Immature natural killer cell (primary cell): ENCODE measurements at regions not wholly inside any gene's neighbourhood (a gene's known extent, or its start where the extent isn't known, plus 50 kb on each side); places are given as distances from the start of the nearest gene placed in this dataset.

Experiments
- DNase-seq, 3 donors: peaks; one replicate each; pipeline ENCODE4 v3.0.0; 2022; ENCODE audit warnings: mixed read lengths in 1 of 3
- H3K27ac Mint-ChIP-seq, 6 donors: one replicate each; pipeline ENCODE4 v1.8.0; 2020; ENCODE audit warnings: mixed read lengths in 6 of 6, mild to moderate bottlenecking in 5 of 6, inconsistent platforms in 4 of 6, moderate library complexity in 3 of 6
- H3K27me3 Mint-ChIP-seq, 3 donors: one replicate each; pipeline ENCODE4 v1.8.0; 2020 to 2021; ENCODE audit warnings: low read depth in 3 of 3, mild to moderate bottlenecking in 3 of 3, mixed read lengths in 3 of 3, moderate library complexity in 3 of 3, inconsistent platforms in 1 of 3
- H3K36me3 Mint-ChIP-seq, 3 donors: one replicate each; pipeline ENCODE4 v1.8.0; 2020; ENCODE audit warnings: mixed read lengths in 3 of 3, inconsistent platforms in 2 of 3, mild to moderate bottlenecking in 2 of 3
- H3K4me1 Mint-ChIP-seq, 2 donors: one replicate each; pipeline ENCODE4 v1.8.0; 2020; ENCODE audit warnings: inconsistent platforms in 2 of 2, mild to moderate bottlenecking in 2 of 2, mixed read lengths in 2 of 2, moderate library complexity in 1 of 2
- H3K4me3 Mint-ChIP-seq, 5 donors: one replicate each; pipeline ENCODE4 v1.8.0; 2020; ENCODE audit warnings: mild to moderate bottlenecking in 5 of 5, mixed read lengths in 5 of 5, inconsistent platforms in 3 of 5, moderate library complexity in 3 of 5
- H3K9me3 Mint-ChIP-seq, 6 donors: one replicate each; pipeline ENCODE4 v1.8.0; 2020; ENCODE audit warnings: mild to moderate bottlenecking in 6 of 6, mixed read lengths in 6 of 6, inconsistent platforms in 4 of 6, moderate library complexity in 3 of 6

DNA sequence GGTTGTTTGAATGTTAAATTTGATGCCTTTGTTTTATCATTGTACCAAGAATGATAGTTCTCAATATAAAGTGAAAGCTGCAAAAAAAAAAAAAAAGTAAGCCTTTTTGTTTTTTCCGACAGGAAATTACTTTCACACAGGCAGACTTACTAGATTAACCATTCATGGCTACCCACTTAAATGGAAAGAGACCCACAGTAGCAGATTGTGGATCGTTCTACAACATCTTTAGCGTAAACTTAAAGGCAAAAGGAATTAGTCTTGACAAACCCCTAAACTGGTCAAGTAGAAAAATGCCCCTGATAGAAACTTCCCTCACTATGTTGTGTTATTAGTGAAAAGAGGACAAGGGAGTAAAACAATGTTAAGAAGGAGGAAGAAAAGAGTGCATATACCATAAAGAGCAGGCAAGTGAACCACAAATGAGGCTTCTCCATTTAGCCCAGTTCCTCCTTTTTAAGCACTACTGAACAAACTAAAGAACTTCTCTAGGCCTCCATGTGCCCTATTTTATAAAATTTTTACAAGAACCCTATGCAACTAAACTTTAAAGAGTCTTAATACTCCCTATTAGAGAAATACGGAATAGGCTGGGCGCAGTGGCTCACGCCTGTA, 1560.3 kb downstream of the MRPL39 start:
- peaks cover 0 to 2% (median 2%) of the 10 kb centered on the region in 3 donors for H3K27me3 Mint-ChIP-seq
- H3K27ac Mint-ChIP-seq: peak overlapping the region in 2 of 6 donors; percentile 64 to 69
- peak overlapping the region in 4 of 5 donors; percentile 35 to 72 (median 38) for H3K4me3 Mint-ChIP-seq
- H3K36me3 Mint-ChIP-seq: no peaks in the 10 kb centered on the region
- peaks cover 3 to 19% of the 10 kb centered on the region in 2 donors for H3K4me1 Mint-ChIP-seq
- no peak for DNase-seq
- H3K9me3 Mint-ChIP-seq: peaks cover 0 to 6% (median 0%) of the 10 kb centered on the region in 6 donors

DNA sequence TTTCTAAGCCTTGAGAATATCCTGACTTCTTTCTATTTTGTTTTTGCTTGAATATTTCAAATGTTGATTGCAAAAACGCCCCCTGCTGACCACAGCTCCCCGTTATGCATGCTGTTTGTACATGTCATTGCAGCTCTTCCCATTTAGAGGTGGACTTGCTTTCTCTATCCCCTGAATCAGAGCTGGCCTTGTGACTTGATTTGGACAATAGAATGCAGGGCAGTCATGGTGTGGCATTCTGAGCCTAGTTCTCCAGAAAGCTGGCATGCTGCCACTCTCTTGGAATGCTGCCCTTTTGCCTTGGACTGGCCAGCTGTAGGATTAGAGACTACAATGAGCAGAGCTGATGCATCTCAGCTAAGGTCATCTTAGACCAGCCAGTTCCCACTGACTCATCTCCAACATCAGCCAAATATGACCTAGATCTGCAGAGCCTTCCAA, 1561.5 kb downstream of the MRPL39 start:
- Mint-ChIP-seq H3K36me3 (no peaks in the 10 kb centered on the region), H3K27me3 (peaks cover 0 to 2% (median 2%) of the 10 kb centered on the region in 3 donors), H3K4me3 (no peak overlapping the region), H3K27ac (no peak overlapping the region), H3K9me3 (peaks cover 0 to 6% (median 0%) of the 10 kb centered on the region in 6 donors), H3K4me1 (peaks cover 3 to 19% of the 10 kb centered on the region in 2 donors)
- DNase-seq: peak in 2 of 3 donors; percentile 3 to 5

DNA sequence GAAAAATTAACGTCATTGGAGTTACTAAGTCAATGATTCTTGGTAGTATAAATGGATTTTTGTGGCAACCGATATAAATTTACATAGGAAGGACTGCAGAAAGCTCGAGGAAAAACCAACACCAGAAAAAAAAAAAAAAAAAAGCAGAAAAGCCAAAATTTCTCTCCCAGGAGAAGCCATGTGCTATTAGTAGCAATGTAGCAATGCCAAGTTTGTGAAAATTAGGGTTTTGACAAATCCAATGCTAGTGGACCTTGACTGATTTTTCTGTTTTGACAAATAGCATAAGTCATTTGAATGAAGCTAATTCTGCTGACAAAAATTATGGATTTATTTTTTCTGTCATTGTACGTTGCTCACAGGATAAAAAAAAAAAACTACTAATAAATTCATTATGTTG, 1561.9 kb downstream of the MRPL39 start:
- Mint-ChIP-seq H3K4me3 (no peak overlapping the region), H3K27ac (no peak overlapping the region), H3K9me3 (peaks cover 0 to 6% (median 1%) of the 10 kb centered on the region in 6 donors), H3K27me3 (peaks cover 0 to 2% (median 2%) of the 10 kb centered on the region in 3 donors), H3K4me1 (peaks cover 3 to 19% of the 10 kb centered on the region in 2 donors), H3K36me3 (no peaks in the 10 kb centered on the region)
- no peak for DNase-seq

DNA sequence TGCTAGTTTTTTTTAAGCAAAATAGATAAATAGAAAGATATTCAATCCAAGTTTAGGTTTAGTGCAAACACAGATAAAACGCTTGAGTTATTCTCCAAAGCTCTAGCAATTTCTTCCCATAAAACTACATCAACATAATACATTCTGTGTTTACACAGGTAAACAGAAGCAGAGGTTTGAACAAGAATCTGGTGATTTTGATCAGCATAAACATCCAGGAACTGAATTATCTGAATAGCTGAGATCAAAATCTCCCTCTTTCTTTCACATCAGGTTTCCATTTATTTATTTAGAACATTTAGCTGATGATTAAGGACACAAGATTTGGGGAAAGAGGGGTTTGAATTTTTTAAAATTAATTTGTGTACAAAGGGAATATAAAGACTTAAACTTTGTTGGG, 1564.6 kb downstream of the MRPL39 start:
- H3K4me1 Mint-ChIP-seq: peaks cover 3 to 19% of the 10 kb centered on the region in 2 donors
- H3K9me3 Mint-ChIP-seq: peaks cover 0 to 7% (median 1%) of the 10 kb centered on the region in 6 donors
- no peaks in the 10 kb centered on the region for H3K36me3 Mint-ChIP-seq
- H3K27me3 Mint-ChIP-seq: peaks cover 0 to 2% (median 2%) of the 10 kb centered on the region in 3 donors
- H3K27ac Mint-ChIP-seq: no peak overlapping the region
- H3K4me3 Mint-ChIP-seq: no peak overlapping the region
- no peak for DNase-seq

DNA sequence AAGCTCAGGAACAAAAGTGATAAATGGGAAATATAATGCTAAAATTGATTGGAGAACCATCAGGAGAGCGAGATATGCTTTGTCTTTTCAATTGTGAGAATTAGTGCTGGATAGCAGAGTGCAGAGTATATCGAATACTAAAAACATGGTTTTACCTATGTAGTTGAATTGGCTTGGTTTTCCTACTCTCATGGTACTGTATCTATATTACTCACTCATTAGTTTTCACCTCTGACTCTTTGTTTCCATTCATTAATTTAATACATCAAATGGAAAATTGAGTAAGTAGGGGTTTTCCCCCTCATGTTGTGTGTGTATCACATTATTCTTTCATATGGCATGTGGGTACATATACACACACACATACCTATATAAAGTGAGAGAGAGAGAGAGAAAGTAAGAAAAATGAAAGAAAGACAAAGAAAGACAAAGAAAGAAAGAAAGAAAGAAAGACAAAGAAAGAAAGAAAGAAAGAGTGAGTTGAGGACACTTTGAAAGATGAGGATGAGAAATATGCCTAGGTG, 1574.5 kb downstream of the MRPL39 start:
- H3K9me3 Mint-ChIP-seq: peaks cover 0 to 36% (median 8%) of the 10 kb centered on the region in 6 donors
- H3K36me3 Mint-ChIP-seq: peaks cover 0 to 3% (median 0%) of the 10 kb centered on the region in 3 donors
- no peaks in the 10 kb centered on the region for H3K27me3 Mint-ChIP-seq
- H3K27ac Mint-ChIP-seq: no peak overlapping the region
- H3K4me3 Mint-ChIP-seq: no peak overlapping the region
- DNase-seq: no peak
- H3K4me1 Mint-ChIP-seq: no peaks in the 10 kb centered on the region

DNA sequence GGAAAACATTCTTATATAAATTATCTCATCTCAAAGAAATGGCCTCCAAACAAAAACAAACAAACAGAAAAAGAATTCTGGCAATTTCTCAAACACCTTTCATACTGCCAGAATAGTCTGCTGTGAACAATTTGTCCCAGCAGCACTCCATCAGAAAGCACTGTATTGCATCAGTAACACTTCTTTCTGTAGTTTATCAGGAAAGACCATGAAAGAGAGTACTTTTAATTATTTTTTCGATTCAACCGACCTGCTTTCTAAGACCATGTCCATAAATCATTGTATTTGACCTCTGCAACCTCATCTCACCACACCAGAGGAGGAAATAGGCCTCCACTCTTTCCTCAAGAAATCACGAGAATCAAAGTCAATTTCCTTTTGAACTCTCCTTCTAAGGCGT, 1579.9 kb downstream of the MRPL39 start:
- no peak overlapping the region for H3K4me3 Mint-ChIP-seq
- no peak overlapping the region for H3K27ac Mint-ChIP-seq
- H3K4me1 Mint-ChIP-seq: no peaks in the 10 kb centered on the region
- no peaks in the 10 kb centered on the region for H3K36me3 Mint-ChIP-seq
- no peaks in the 10 kb centered on the region for H3K27me3 Mint-ChIP-seq
- H3K9me3 Mint-ChIP-seq: peaks cover 0 to 9% (median 2%) of the 10 kb centered on the region in 6 donors
- no peak for DNase-seq

DNA sequence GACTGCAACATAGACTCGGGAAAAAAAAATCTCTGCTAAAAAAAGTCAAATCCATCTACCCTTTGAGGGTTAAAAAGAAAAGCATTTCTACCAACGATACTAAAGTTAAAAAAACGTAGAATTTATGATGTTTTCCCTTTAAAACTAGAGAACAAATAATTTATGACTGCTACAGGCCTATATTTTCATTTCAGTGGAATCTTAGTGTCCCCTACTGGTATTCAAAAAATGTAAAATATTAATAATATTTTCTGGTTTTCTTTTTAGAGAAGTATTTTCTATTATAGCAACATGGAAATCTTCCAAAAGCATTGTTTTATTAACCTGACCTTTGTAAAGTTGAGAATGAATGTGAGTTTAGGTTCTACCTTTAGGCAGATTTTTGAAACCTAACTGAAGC, 1582.2 kb downstream of the MRPL39 start:
- Mint-ChIP-seq H3K36me3 (no peaks in the 10 kb centered on the region), H3K4me3 (no peak overlapping the region), H3K9me3 (peaks cover 0 to 18% (median 7%) of the 10 kb centered on the region in 6 donors), H3K4me1 (no peaks in the 10 kb centered on the region), H3K27me3 (peaks cover 0 to 2% (median 0%) of the 10 kb centered on the region in 3 donors), H3K27ac (no peak overlapping the region)
- DNase-seq: no peak

DNA sequence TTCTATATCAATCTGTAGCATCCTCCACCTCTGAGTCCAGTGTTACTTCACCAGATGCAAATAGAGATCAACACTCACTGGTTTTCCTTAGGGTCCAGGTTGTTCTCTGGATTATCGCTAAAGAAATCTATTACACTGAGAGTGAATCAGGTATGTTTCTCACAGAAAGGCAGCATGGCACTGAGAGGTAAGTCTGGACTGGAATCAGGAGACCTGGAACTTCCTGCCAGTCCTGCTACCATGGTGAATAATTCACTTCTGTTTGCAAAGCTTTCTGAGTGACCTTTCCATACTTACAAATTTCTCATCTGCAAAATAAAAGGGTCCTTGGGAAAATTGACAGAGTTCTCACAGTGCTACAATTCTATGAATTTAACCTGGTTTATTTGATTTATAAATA, 1583.3 kb downstream of the MRPL39 start:
- Mint-ChIP-seq H3K4me3 (no peak overlapping the region), H3K4me1 (no peaks in the 10 kb centered on the region), H3K27me3 (peaks cover 0 to 3% (median 2%) of the 10 kb centered on the region in 3 donors), H3K36me3 (no peaks in the 10 kb centered on the region), H3K27ac (no peak overlapping the region), H3K9me3 (peaks cover 0 to 29% (median 10%) of the 10 kb centered on the region in 6 donors)
- no peak for DNase-seq

DNA sequence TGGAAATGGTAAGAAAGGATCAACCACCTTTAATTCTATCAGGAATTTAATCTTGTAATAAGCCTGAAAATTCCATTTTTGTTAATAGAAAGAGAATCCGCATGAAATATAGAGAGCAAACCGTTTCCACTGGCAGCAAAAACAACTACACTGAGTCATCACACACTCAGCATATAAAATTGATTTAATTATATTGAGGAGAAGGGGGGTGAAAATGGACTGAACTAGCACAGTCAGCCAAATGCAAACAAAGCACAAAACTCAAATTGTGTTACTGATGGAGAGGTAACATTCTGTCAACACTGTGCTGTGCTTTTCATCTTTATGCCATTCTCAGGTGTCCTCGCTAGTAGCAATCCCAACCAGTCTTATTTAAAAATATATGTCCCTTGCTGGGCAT, 1583.9 kb downstream of the MRPL39 start:
- Mint-ChIP-seq H3K9me3 (peaks cover 0 to 30% (median 10%) of the 10 kb centered on the region in 6 donors), H3K27ac (no peak overlapping the region), H3K27me3 (peaks cover 0 to 3% (median 2%) of the 10 kb centered on the region in 3 donors)

DNA sequence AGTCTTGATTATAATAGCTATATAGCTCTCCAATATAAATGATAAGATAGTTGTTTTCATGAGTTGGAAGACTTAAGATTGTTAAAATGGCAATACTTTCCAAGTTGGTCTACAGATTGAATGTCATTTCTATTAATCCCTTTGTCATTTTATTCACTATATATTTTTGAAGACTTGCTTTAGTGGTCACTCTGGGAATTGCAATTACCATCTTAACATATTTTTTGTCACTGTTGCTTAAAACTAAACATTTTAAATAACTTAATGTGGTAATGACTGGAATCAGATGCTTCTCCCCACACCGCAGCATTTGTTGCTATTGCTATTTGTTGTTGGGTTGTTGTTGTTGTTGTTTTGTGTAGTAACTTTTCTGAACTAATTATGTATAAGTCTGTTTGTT, 1592.9 kb downstream of the MRPL39 start:
- peaks cover 0 to 15% (median 3%) of the 10 kb centered on the region in 6 donors for H3K9me3 Mint-ChIP-seq
- no peaks in the 10 kb centered on the region for H3K4me1 Mint-ChIP-seq
- no peak for DNase-seq
- no peak overlapping the region for H3K27ac Mint-ChIP-seq
- peaks cover 0 to 3% (median 0%) of the 10 kb centered on the region in 3 donors for H3K27me3 Mint-ChIP-seq
- no peak overlapping the region for H3K4me3 Mint-ChIP-seq
- no peaks in the 10 kb centered on the region for H3K36me3 Mint-ChIP-seq

More for the DNA sequence above, 1583.9 kb downstream of the MRPL39 start:
- no peak overlapping the region for H3K4me3 Mint-ChIP-seq
- H3K4me1 Mint-ChIP-seq: no peaks in the 10 kb centered on the region
- no peaks in the 10 kb centered on the region for H3K36me3 Mint-ChIP-seq
- DNase-seq: no peak

DNA sequence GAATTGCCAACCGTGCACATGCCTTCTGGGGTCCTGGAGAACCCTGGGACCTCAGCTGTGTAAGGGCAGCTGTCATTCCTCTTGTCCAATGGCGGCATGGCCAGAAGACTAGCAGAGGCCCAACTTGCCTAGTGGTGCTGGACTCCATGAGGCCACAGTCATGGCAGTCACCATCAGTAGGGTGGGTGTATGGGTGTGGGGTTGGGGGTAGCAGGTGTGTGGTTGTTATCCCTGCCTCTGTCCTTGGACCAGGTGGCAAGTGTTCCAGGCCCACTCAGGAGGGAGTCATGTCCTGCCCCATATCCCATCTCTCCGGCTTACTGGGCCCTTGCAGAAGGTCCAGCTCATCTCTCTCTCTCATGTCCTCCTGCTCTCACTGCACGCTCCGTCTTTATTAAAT, 1596.2 kb downstream of the MRPL39 start:
- no peaks in the 10 kb centered on the region for H3K27me3 Mint-ChIP-seq
- no peaks in the 10 kb centered on the region for H3K4me1 Mint-ChIP-seq
- DNase-seq: no peak
- no peak overlapping the region for H3K27ac Mint-ChIP-seq
- H3K4me3 Mint-ChIP-seq: no peak overlapping the region
- no peaks in the 10 kb centered on the region for H3K36me3 Mint-ChIP-seq
- H3K9me3 Mint-ChIP-seq: peaks cover 0 to 6% (median 1%) of the 10 kb centered on the region in 6 donors

DNA sequence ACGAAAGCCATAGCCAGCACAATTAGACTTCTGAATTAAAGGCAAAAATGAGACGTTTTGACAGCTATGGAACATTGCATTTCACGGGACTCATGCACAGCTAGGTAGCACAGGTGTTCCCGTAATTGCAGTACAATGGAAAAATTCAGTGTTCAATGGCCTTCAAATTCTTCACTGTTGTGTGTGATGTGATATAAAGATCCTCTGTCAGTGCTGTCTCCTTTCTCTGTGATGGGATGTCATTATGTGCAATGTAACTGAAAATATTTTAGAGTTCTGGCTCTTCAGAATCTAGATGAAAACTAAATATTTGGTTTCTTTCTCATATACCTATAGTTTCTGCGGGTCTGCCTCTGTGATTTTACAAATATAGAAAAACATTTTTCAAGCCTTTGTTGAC, 1599.7 kb downstream of the MRPL39 start:
- Mint-ChIP-seq H3K4me3 (no peak overlapping the region), H3K27me3 (peaks cover 0 to 2% (median 2%) of the 10 kb centered on the region in 3 donors), H3K9me3 (peaks cover 0 to 12% (median 3%) of the 10 kb centered on the region in 6 donors), H3K4me1 (no peaks in the 10 kb centered on the region), H3K36me3 (peaks cover 0 to 4% (median 0%) of the 10 kb centered on the region in 3 donors), H3K27ac (no peak overlapping the region)
- DNase-seq: no peak

DNA sequence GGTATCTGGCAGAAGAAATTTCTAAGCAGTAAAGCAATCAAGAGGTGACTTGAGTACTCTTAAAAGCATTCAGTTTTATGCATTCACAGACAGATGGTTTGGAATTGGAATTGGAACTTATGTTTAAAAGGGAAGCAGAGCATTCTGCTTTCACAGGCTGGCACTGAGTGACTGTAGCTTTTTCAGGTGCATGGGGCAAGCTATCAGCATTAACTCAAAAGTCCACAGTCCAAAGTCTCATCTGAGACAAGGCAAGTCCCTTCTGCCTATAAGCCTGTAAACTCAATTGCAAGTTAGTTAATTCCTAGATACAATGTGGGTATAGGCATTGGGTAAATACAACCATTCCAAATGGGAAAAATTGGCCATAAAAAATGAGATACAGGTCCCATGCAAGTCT, 1620.3 kb downstream of the MRPL39 start:
- Mint-ChIP-seq H3K9me3 (peaks cover 0 to 14% (median 5%) of the 10 kb centered on the region in 6 donors), H3K27me3 (peaks cover 0 to 1% (median 0%) of the 10 kb centered on the region in 3 donors), H3K4me3 (no peak overlapping the region), H3K27ac (no peak overlapping the region), H3K4me1 (no peaks in the 10 kb centered on the region), H3K36me3 (no peaks in the 10 kb centered on the region)
- no peak for DNase-seq

DNA sequence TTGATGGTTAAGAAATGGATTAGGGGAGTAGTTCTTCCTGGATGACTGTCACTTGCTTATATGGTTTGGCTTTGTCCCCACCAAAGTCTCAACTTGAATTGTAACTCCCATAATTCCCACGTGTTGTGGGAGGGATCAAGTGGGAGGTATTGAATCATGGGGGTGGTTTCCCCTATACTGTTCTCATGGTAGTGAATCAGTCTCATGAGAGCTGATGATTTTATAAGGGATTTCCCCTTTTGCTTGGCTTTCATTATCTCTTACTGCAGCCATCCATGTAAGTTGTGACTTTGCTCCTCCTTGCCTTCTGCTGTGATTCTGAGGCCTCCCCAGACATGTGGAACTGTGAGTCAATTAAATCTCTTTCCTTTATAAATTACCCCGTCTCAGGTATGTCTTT, 1621.1 kb downstream of the MRPL39 start:
- Mint-ChIP-seq H3K9me3 (peaks cover 0 to 14% (median 5%) of the 10 kb centered on the region in 6 donors), H3K27me3 (peaks cover 0 to 1% (median 0%) of the 10 kb centered on the region in 3 donors), H3K36me3 (no peaks in the 10 kb centered on the region), H3K4me3 (no peak overlapping the region), H3K27ac (no peak overlapping the region), H3K4me1 (no peaks in the 10 kb centered on the region)
- no peak for DNase-seq
